T-helper 1 cell (primary cell): ENCODE measurements at regions not wholly inside any gene's neighbourhood (a gene's known extent, or its start where the extent isn't known, plus 50 kb on each side); places are given as distances from the start of the nearest gene placed in this dataset.

Experiments used
- DNase-seq, 5 donors: peaks; one replicate each; pipeline ENCODE4 v3.0.0-alpha.2; 2012 to 2020

GRCh38 chr13:99911965-99912566 lies 59.5 kb downstream of the ZIC5 start:
- peak in 1 of 5 donors; percentile 82 for DNase-seq

- DNase-seq = no peak
These were observed 60.2 kb downstream of the ZIC5 start for GRCh38 chr13:99911069-99911964.

- no peak for DNase-seq
These were observed 61.5 kb downstream of the ZIC5 start for GRCh38 chr13:99909836-99910619.

DNA sequence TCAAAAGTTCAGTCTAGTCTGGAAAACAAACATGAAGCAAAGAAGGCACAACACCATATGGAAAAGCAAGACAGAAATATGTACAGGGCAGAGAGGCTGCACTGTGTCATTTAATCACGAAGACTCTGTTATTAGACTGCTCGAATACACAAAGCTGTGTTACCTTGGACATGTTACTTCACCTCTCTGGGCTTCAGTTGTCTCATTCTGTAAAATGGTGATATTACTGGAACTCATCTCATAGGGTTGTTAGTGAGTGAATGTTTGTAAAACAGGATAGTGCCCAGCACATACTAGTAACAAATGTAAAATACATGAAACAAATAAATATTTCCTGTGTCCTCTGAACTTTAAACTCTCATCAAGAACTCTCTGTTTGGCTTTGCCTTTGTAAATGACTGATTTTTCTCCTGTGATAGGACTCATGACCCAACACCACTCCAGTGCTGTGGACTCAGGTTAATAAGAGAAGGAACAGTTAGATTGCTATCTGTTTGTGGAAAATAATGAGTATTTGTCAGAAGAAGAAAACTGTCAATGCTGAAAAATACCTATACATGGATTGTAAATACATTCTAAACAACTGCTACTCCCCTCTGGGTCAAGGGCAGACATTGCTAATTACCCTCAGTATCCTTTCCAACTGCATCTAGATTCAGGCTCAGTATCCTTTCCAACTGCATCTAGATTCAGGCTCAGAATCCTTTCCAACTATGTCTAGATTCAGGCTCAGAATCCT lies 62.3 kb downstream of the ZIC5 start:
- DNase-seq = no peak

- no peak for DNase-seq
These were observed 63.3 kb downstream of the ZIC5 start for GRCh38 chr13:99908140-99908803.

DNA sequence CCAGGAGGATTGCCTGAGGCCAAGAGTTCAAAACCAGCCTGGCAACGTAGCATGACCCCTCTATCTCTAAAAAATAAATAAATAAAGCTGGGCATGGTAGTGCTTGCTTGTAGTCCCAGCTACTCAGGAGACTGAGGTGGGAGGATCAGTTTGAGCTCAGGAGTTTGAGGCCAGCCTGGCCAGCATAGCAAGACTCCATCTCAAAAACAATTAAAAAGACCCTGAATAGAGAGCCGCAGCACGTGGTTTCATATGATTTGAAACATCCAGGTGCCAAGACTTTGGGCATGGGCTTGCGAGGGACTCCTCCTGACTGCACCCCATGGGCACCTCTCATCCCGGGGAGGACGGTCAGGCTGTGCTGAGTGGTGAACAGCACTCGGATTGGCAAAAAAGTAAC lies 63.9 kb downstream of the ZIC5 start:
- no peak for DNase-seq

DNA sequence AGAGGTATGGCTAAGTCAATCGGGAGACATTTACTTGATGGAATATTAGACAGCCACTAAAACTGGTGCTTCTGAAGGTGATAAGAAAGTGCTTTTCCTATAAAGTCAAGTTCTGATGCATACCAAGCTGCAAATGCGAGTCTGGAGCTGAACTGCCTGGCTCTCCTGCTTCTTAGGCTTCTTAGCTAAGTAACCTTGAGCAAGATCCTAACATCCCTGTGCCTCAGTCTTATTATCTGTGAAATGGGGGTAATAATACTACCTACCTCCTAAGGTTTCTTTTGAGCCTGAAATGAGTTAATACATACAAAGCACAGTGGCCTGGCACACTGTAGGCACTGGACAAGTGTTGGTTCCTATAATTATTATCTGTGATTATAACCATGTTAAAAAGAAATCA lies 64.5 kb downstream of the ZIC5 start:
- DNase-seq = no peak

- DNase-seq = no peak
These were observed 65.8 kb downstream of the ZIC5 start for GRCh38 chr13:99905814-99906213.

DNA sequence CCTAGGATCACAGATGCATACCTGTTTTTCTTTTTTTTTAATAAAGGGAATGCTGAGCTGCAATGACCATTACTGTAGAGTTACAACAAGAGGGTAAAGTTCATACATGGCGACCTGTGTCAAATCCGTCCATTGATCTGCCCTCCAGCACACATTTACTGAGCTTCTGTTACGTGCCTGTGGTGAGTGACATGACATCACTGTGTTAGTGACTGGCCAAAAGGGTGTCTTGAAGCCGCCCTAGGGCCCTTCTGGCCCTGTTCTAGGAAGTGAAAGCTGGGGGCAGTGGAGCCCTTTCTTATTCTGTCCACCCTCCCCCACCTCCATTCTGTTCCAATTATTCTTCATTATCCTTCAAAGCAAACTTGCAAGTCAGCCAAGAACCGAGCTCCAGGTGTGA lies 66.3 kb downstream of the ZIC5 start:
- DNase-seq = no peak

DNA sequence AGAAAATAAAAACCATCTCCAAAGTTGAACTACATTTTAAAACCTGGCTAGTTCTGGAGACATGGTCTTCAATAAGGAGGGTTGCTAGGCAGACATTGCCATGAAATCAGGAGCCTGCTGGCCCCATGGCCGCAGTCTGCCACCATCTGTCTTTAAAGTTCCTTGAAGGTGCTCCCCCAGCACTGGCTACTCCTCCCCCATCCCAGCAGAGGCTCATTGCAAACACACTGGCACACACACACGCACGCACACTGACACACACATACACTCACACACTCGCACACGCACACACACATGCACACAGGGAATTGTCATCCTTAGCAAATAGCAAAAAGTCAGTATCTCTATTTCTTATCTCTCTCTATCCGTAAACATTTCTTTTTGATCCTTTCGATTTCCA lies 68.4 kb downstream of the ZIC5 start:
- DNase-seq = no peak

- no peak for DNase-seq
These were observed 68.9 kb downstream of the ZIC5 start for GRCh38 chr13:99902657-99903056.

DNA sequence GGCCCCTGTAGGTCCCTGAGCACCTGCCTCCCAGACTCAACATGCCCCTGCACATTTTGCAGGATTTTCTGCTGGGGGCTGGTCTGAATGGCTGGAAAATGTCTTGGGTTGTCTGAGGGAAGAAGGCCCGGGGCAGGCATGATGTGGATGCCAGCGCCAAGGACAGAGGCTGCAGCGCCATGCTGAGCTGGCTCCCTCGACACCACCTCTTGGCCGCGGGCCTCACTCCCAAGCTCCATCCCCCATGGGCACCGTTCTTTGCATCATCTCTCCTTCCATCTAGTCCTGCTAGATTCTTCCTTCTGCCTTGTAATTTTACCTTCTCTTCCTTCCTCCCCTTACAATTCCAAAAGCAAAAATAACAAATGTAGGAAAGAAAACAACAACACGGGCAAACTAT lies 70.6 kb downstream of the ZIC5 start:
- no peak for DNase-seq

GRCh38 chr13:99898421-99898820 lies 73.1 kb downstream of the ZIC5 start:
- no peak for DNase-seq

DNA sequence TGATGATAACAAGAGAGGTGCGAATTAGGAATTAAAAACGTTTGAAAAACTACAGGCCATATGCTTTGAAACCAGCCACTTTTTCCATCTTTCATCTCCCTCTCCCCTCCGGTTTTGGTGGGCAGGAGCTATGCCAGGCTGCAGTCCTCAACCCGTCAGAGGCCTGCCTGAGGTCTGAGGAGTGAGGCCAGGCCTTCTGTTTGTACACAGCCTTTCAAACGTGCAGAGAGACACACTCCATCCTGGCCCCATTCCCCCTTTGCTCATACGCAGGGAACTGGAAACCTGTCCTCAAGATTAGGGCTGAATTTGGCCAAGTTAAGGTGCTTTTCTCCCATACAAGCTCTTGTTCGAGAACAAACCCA lies 74.5 kb downstream of the ZIC5 start:
- no peak for DNase-seq

DNA sequence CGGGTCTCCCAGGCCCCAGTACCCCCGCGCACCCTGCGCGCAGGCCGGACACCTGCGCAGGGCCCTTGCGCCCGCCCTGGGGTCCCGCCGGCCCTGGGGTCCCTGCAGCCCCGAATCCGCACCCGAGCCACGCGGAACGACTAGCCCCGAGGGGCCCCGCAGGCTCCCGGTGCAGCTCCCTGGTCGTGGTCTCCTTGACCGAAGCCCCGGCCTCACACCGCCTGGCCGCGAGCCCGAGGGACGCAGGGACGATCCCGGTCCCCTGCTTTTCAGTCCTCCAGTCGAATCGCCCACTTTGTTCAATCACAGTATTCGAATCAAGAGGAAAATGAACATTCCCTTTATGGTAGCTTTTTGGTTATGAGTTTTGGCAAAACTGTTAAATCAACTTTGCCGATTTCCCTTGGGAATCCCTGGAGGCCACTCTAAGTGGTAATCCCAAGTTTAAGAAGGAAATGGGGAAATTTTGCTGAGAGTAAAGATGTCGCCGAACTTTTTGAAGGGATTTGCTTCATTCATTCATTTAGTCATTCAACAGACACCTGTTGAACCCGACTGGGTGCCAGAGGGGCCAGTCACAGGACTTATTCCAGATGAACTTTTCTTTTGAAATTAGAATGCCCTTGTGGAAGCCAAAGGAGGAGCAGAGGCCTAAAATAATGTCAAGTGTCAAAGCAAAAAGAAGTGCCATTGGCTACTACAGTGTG lies 75.0 kb downstream of the ZIC5 start:
- DNase-seq = no peak

DNA sequence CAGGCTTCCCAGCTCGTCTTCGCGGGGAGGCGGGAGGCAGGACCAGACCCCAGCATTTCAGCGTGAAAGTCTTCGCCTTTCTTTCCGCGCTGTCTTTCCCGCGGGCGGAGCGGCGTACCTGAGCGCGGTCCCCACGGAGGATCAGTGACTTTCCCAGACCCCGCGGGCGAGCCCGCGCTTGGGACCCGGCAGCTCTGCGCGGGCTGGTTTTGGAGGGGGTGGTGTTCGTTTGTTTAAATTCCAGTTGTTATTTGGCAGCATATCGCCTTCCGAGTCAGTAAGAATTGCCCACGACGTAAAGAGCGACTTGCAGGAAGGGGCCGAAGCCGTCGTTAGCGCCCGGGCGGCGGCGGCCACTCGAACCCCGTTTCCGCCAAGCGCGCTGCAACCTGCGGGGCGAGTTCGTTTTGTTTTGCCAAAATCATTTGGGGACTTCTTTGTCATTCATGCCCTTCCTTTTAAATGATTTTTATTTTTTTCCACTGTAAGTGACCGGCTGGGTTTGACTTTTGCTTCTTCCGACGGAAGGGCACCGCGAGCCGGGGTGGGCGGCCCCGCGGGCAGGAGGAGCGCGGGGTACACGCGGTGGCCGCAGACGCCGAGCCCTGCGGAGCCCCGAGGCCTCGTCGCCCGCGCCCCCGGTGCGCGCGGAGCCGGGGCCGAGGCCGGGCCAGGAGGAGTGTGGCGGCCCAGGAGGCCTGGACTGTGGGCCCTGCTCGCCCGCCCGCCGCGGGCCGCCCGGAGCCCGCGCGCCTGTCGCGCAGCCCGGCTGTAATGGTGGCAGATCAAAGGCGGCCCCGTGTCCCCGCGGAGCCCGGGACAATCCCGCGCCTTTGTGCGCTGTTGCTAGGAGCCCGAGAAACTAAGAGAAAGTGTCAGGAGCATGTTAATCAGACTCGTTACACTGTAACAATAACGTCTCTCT lies 75.9 kb downstream of the ZIC5 start:
- no peak for DNase-seq

GRCh38 chr13:99894840-99895443 lies 76.6 kb downstream of the ZIC5 start:
- DNase-seq = no peak

- DNase-seq = no peak
These were observed 77.3 kb downstream of the ZIC5 start for GRCh38 chr13:99894105-99894839.

- DNase-seq = no peak
These were observed 78.0 kb downstream of the ZIC5 start for GRCh38 chr13:99893567-99893966.
